ENCODE measurements at regions not wholly inside any gene's neighbourhood (a gene's known extent, or its start where the extent isn't known, plus 50 kb on each side); places are given as distances from the start of the nearest gene placed in this dataset.

DNA sequence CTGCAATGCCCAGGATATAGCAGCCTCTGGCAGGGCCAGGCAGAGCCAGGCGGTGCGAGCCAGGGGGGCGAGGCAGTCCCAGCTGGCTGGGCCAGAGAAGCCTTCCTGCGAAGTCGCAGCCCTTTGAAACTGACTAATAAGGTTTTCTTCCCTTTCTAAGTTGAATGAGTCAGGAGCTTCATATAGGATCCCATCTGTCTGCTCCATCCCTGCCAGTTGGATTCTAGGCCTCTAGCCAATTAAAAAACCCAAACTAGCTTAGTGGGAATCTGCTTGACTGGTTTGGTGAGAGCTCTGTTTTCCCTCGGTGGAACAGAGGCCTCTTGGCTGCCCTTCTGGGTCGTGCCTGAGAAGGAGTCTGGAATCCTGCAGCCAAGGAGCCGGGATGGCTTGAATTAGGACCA is 70.1 kb upstream of the RAPGEF1 start:
- TF ChIP-seq, protein P1, sequence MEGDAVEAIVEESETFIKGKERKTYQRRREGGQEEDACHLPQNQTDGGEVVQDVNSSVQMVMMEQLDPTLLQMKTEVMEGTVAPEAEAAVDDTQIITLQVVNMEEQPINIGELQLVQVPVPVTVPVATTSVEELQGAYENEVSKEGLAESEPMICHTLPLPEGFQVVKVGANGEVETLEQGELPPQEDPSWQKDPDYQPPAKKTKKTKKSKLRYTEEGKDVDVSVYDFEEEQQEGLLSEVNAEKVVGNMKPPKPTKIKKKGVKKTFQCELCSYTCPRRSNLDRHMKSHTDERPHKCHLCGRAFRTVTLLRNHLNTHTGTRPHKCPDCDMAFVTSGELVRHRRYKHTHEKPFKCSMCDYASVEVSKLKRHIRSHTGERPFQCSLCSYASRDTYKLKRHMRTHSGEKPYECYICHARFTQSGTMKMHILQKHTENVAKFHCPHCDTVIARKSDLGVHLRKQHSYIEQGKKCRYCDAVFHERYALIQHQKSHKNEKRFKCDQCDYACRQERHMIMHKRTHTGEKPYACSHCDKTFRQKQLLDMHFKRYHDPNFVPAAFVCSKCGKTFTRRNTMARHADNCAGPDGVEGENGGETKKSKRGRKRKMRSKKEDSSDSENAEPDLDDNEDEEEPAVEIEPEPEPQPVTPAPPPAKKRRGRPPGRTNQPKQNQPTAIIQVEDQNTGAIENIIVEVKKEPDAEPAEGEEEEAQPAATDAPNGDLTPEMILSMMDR (IDR thresholded peaks at IDR 0.05) = no peak
- H3K27me3 Mint-ChIP-seq (ENCODE audit: low read depth) = peaks cover 67% of the 10 kb centered on the region
- H3K4me1 Mint-ChIP-seq (ENCODE audit: low read depth) = no peaks in the 10 kb centered on the region
- H3K36me3 Mint-ChIP-seq (ENCODE audit: low read depth) = no peaks in the 10 kb centered on the region
- no peak overlapping the region for H3K4me3 Mint-ChIP-seq (ENCODE audit: unreplicated experiment)
- no peak for DNase-seq (ENCODE audit: low spot score)
- H3K27ac Mint-ChIP-seq (ENCODE audit: unreplicated experiment) = no peak overlapping the region
- no peaks in the 10 kb centered on the region for H3K9me3 Mint-ChIP-seq (ENCODE audit: low read depth)

DNA sequence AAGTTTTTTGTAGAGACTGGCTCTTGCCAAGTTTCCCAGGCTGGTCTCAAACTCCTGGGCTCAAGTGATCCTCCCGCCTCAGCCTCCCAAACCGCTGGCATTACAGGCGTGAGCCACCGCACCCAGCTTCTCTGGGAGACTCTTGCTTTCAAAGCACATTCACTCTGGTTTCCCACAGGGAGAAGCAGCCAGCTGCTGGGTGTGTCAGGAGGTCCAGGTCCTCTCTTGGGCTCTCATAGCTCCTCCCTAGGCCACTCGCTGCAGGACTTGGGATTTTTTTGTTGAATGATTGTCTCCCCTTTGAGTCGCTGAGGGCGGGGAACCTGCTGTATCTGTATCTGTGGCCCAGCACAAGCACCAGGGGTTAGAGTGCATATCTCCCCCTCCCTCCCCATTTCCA is 68.4 kb upstream of the RAPGEF1 start:
- Mint-ChIP-seq H3K4me1 (ENCODE audit: low read depth) (no peaks in the 10 kb centered on the region), H3K36me3 (ENCODE audit: low read depth) (no peaks in the 10 kb centered on the region), H3K27ac (ENCODE audit: unreplicated experiment) (no peak overlapping the region), H3K9me3 (ENCODE audit: low read depth) (no peaks in the 10 kb centered on the region), H3K4me3 (ENCODE audit: unreplicated experiment) (no peak overlapping the region), H3K27me3 (ENCODE audit: low read depth) (peaks cover 71% of the 10 kb centered on the region)
- TF ChIP-seq, protein P1 (IDR thresholded peaks at IDR 0.05) = no peak
- no peak for DNase-seq (ENCODE audit: low spot score)

DNA sequence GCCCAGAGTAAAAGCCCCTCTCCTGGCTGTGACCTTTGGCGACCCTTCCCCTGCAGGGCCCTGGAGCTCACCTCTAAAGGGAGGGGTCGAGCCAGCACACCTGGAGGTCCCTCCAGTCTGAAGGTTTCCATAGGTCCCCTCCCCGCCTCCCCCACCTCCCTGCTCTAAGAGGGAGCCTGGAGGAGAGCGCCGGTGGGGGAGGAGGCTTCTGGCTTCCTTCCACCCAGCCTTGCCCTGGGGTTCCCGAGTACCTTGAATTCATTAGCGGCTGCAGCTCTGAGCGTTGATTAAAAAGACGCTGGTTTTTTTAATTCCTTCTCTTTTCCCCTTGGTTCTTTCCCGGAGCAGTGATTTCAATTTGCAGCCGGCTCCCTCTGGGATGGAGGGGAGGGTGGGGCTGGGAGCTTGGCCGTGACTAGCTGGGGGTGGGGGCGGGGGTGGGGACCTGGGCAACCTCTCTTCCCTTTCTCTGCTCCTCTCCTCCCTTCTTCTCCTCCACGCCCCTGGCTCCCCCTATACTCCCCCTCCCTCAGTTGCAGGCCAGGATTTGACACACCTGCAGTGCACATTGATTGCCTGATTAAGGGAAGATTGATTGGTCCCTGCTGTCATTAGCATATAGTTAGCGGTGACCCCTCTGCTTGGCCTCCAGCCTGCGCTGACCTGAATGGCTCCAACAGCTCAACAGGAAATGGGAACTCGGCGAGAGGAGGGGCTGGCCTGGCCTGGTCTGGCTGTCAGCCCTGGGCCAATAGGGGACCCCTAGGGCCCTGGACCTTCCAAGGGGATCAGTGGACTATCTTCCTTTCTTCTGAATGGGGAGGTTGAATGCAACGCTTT is 67.5 kb upstream of the RAPGEF1 start:
- H3K9me3 Mint-ChIP-seq (ENCODE audit: low read depth) = no peaks in the 10 kb centered on the region
- no peak overlapping the region for H3K4me3 Mint-ChIP-seq (ENCODE audit: unreplicated experiment)
- peaks cover 71% of the 10 kb centered on the region for H3K27me3 Mint-ChIP-seq (ENCODE audit: low read depth)
- H3K27ac Mint-ChIP-seq (ENCODE audit: unreplicated experiment) = no peak overlapping the region
- peak; percentile 59 for DNase-seq (ENCODE audit: low spot score)
- H3K36me3 Mint-ChIP-seq (ENCODE audit: low read depth) = no peaks in the 10 kb centered on the region
- no peaks in the 10 kb centered on the region for H3K4me1 Mint-ChIP-seq (ENCODE audit: low read depth)
- TF ChIP-seq, protein P1 (IDR thresholded peaks at IDR 0.05) = no peak

DNA sequence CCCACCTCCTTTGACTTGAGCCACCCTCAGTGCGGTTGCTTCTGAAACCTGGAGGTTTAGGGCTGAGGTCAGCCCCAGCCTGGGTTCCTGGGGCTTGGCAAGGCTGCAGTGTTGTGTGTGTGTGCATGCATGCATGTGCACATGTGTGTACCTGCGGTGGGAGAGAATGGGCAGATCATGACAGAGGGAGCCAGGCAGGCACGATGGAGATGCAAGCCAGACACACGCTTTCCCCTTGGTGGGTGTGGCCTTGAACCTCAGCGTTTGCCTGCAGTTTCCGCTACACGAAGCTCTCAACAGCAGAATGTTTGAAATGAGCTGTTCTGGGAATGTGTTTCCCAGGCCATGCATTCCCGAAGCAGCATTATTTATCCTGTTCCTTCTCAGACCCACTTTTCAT is 65.9 kb upstream of the RAPGEF1 start:
- Mint-ChIP-seq H3K9me3 (ENCODE audit: low read depth) (no peaks in the 10 kb centered on the region), H3K36me3 (ENCODE audit: low read depth) (no peaks in the 10 kb centered on the region), H3K27me3 (ENCODE audit: low read depth) (peaks cover 73% of the 10 kb centered on the region), H3K4me3 (ENCODE audit: unreplicated experiment) (no peak overlapping the region), H3K27ac (ENCODE audit: unreplicated experiment) (no peak overlapping the region), H3K4me1 (ENCODE audit: low read depth) (no peaks in the 10 kb centered on the region)
- DNase-seq (ENCODE audit: low spot score) = peak; percentile 42
- TF ChIP-seq, protein P1 (IDR thresholded peaks at IDR 0.05) = no peak

DNA sequence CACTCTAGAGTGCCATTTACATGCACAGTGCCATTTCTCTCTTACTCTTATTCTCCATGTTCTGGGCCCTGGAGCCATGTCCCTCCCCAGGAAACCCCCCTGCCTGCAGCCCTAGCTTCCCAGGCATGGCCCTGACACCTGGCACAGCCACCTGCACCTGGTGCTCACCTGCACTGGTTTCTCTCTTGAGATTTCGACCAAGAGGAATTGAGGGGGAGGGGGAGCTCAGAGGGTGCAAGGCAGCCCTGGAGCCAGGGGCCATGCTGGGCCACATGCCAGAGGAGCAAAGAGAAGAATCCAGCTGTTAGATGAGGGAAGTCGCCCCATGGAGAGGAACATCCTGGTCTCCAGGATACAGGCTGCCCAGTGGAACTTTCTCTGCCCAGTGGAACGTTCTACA is 65.0 kb upstream of the RAPGEF1 start:
- H3K27ac Mint-ChIP-seq (ENCODE audit: unreplicated experiment) = no peak overlapping the region
- no peak overlapping the region for H3K4me3 Mint-ChIP-seq (ENCODE audit: unreplicated experiment)
- no peaks in the 10 kb centered on the region for H3K36me3 Mint-ChIP-seq (ENCODE audit: low read depth)
- peak; percentile 29 for DNase-seq (ENCODE audit: low spot score)
- no peaks in the 10 kb centered on the region for H3K4me1 Mint-ChIP-seq (ENCODE audit: low read depth)
- peaks cover 75% of the 10 kb centered on the region for H3K27me3 Mint-ChIP-seq (ENCODE audit: low read depth)
- TF ChIP-seq, protein P1 (IDR thresholded peaks at IDR 0.05) = no peak
- H3K9me3 Mint-ChIP-seq (ENCODE audit: low read depth) = no peaks in the 10 kb centered on the region

All from chondrocyte (in vitro differentiated cells).